GM12865 (cell line): ENCODE measurements at regions not wholly inside any gene's neighbourhood (a gene's known extent, or its start where the extent isn't known, plus 50 kb on each side); places are given as distances from the start of the nearest gene placed in this dataset.
"Not testable (repeated sequence)": the region's sequence is repeated elsewhere in the genome, so short reads cannot be mapped to it uniquely, and the experiment has no call there.

Experiments used
- DNase-seq: peaks from one replicate; pipeline ENCODE4 v3.0.0; 2010; ENCODE audit warnings: low read depth
- H3K4me3 ChIP-seq: 2 replicates; pipeline ENCODE4 v1.5.1; 2011; ENCODE audit warnings: mild to moderate bottlenecking, low read depth, low read length, control low read depth
- CTCF ChIP-seq: IDR thresholded peaks from 2 replicates; pipeline ENCODE4 v1.5.1; 2011; ENCODE audit warnings: low read length, control low read depth, low read depth, inconsistent platforms; ENCODE audit not compliant: insufficient read depth; ENCODE audit errors: missing control alignments

- no peak for DNase-seq
- TF ChIP-seq CTCF = no peak
These were observed 675.1 kb downstream of the GBE1 start for GRCh38 chr3:81086348-81086747.

GRCh38 chr3:81080608-81081007 lies 680.8 kb downstream of the GBE1 start:
- no peak overlapping the region for H3K4me3 ChIP-seq
- DNase-seq = no peak
- no peak for TF ChIP-seq CTCF

More at GRCh38 chr3:81086348-81086747, 675.1 kb downstream of the GBE1 start:
- H3K4me3 ChIP-seq = no peak overlapping the region

DNA sequence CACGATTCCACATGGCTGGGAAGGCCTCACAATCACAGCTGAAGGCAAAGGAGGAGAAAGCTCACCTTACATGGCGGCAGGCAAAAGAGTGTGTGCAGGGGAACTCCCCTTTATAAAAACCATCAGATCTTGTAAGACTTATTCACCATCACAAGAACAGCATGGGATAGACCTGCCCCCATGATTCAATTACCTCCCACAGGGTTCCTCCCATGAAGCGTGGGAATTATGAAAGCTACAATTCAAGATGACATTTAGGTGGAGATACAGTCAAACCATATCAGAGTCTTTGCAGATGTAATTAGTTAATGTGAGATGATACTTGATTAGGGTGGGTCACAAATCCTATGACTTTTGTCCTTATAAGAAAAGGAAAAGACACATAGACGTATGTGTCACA lies 688.9 kb downstream of the GBE1 start:
- TF ChIP-seq CTCF = no peak
- no peak for DNase-seq
- no peak overlapping the region for H3K4me3 ChIP-seq

GRCh38 chr3:81068546-81068945 lies 692.9 kb downstream of the GBE1 start:
- no peak overlapping the region for H3K4me3 ChIP-seq
- no peak for DNase-seq
- no peak for TF ChIP-seq CTCF

DNA sequence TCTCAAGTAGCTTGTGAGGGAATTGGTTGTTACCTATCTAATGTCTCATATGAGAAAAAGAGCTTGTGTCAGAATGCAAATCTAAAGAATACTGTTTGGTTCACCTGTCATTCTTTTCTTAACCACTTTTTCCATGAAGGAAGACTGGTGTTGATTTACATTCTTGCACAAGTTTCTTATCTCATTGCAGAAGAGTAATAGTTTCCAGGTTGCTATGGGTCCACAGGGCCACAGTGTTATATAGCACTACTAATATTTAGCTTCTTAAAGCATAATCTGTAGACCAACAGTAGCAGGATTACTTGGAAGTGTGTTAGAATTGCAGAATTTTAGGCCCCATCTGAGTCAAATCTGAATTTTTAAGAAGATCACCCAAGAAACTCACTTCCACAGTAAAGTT lies 697.5 kb downstream of the GBE1 start:
- no peak for TF ChIP-seq CTCF
- no peak for DNase-seq

GRCh38 chr3:81051133-81051532 lies 710.3 kb downstream of the GBE1 start:
- not testable (repeated sequence) for H3K4me3 ChIP-seq, DNase-seq

More for the DNA sequence above, 697.5 kb downstream of the GBE1 start:
- H3K4me3 ChIP-seq = no peak overlapping the region

GRCh38 chr3:81048058-81048665 lies 713.3 kb downstream of the GBE1 start:
- no peak for DNase-seq
- no peak for TF ChIP-seq CTCF
- H3K4me3 ChIP-seq = no peak overlapping the region
